Ishikawa (cell line): ENCODE measurements at regions not wholly inside any gene's neighbourhood (a gene's known extent, or its start where the extent isn't known, plus 50 kb on each side); places are given as distances from the start of the nearest gene placed in this dataset.

Experiments used
- CEBPB ChIP-seq: IDR thresholded peaks from 2 replicates; pipeline ENCODE4 v1.6.1; 2012
- CREB1 ChIP-seq: IDR thresholded peaks from 2 replicates; pipeline ENCODE4 v1.6.1; 2012; ENCODE audit warnings: low read depth
- RAD21 ChIP-seq: IDR thresholded peaks from 2 replicates; pipeline ENCODE4 v1.6.1; 2012; ENCODE audit warnings: low read depth
- TAF1 ChIP-seq: IDR thresholded peaks from 2 replicates; pipeline ENCODE4 v1.6.1; 2012; ENCODE audit warnings: low read depth, mild to moderate bottlenecking
- TCF12 ChIP-seq: IDR thresholded peaks from 2 replicates; pipeline ENCODE4 v1.6.1; 2012; ENCODE audit warnings: low read depth
- TF ChIP-seq, protein P1 (sequence below): IDR thresholded peaks from 2 replicates; pipeline ENCODE4 v1.6.1; 2012; ENCODE audit warnings: low read depth, mild to moderate bottlenecking
- TF ChIP-seq, protein P2 (sequence below): IDR thresholded peaks from 2 replicates; pipeline ENCODE4 v1.6.1; 2012

DNA sequence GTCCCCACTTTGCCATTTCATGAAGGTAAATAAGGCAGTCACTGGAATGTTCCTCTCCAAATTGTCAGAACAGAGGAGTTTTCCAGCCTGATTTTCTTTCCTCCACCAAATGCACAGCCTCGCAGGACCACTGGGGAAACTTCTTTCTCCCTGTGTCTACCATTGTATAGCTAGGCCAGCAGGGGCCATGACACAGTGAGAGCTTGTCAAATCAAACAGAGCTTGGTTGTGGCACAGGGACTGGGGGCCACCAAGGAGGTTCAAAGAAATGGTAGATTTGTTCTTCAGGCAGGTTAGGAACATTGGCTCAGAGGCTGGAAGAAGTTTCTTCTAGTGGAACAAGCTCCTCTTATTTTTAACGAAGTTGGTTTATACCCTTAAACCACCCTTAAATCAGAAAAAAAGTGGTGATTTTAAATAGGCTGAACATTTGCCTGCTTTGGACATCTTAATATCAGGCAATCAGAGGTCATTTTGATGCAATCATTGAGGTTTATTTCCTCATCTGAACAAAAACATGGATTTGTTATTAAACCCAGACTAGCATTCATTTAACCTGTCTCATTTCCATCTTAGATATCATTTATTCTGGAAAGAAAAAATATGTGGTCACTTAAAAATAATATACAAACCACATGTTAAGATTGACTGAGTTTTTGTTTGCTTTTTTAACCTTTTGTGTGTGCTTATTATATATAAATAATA, 105.6 kb downstream of the GTPBP8 start:
- TF ChIP-seq CEBPB (no peak), TCF12 (no peak), TAF1 (no peak), CREB1 (no peak), RAD21 (no peak)
- TF ChIP-seq, protein P1, sequence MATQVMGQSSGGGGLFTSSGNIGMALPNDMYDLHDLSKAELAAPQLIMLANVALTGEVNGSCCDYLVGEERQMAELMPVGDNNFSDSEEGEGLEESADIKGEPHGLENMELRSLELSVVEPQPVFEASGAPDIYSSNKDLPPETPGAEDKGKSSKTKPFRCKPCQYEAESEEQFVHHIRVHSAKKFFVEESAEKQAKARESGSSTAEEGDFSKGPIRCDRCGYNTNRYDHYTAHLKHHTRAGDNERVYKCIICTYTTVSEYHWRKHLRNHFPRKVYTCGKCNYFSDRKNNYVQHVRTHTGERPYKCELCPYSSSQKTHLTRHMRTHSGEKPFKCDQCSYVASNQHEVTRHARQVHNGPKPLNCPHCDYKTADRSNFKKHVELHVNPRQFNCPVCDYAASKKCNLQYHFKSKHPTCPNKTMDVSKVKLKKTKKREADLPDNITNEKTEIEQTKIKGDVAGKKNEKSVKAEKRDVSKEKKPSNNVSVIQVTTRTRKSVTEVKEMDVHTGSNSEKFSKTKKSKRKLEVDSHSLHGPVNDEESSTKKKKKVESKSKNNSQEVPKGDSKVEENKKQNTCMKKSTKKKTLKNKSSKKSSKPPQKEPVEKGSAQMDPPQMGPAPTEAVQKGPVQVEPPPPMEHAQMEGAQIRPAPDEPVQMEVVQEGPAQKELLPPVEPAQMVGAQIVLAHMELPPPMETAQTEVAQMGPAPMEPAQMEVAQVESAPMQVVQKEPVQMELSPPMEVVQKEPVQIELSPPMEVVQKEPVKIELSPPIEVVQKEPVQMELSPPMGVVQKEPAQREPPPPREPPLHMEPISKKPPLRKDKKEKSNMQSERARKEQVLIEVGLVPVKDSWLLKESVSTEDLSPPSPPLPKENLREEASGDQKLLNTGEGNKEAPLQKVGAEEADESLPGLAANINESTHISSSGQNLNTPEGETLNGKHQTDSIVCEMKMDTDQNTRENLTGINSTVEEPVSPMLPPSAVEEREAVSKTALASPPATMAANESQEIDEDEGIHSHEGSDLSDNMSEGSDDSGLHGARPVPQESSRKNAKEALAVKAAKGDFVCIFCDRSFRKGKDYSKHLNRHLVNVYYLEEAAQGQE: no peak
- TF ChIP-seq, protein P2, sequence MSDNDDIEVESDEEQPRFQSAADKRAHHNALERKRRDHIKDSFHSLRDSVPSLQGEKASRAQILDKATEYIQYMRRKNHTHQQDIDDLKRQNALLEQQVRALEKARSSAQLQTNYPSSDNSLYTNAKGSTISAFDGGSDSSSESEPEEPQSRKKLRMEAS: no peak
